Gastrocnemius medialis (tissue), 4 donors: ENCODE measurements at regions not wholly inside any gene's neighbourhood (a gene's known extent, or its start where the extent isn't known, plus 50 kb on each side); places are given as distances from the start of the nearest gene placed in this dataset.
"Not testable (repeated sequence)": the region's sequence is repeated elsewhere in the genome, so short reads cannot be mapped to it uniquely, and the experiment has no call there.

Source experiments
- ATAC-seq, 2 donors: fragments of 150-250 bp; one replicate each; pipeline ENCODE4 v1.9.1; 2016
- DNase-seq, 2 donors: peaks; one replicate each; pipeline ENCODE4 v3.0.0-alpha.2; 2019
- H3K27ac ChIP-seq, 4 donors: fragments of 200-600 bp; sonication (generic); 1 replicate in 1 of 4; 2 replicates in 3 of 4; pipeline ENCODE4 v1.5.1; 2016 to 2018; ENCODE audit warnings: mild to moderate bottlenecking in 2 of 4, moderate library complexity in 1 of 4
- H3K27me3 ChIP-seq, 3 donors: fragments of 200-600 bp; sonication (generic) in 2 of 3; 1 replicate in 1 of 3; 2 replicates in 2 of 3; pipeline versions ENCODE4 v1.5.1 to v1.6.0; 2016 to 2019; ENCODE audit warnings: mild to moderate bottlenecking in 1 of 3, moderate library complexity in 1 of 3
- H3K36me3 ChIP-seq, 2 donors: fragments of 200-600 bp; sonication (generic) in 1 of 2; one replicate each; pipeline ENCODE4 v1.5.1; 2017 to 2018
- H3K4me1 ChIP-seq, 2 donors: fragments of 200-600 bp; sonication (generic) in 1 of 2; one replicate each; pipeline ENCODE4 v1.5.1; 2016 to 2017; ENCODE audit warnings: mild to moderate bottlenecking in 2 of 2
- H3K4me3 ChIP-seq, 4 donors: fragments of 200-600 bp; sonication (generic) in 3 of 4; 1 replicate in 1 of 4; 2 replicates in 3 of 4; pipeline ENCODE4 v1.5.1; 2016 to 2019; ENCODE audit warnings: mild to moderate bottlenecking in 2 of 4
- H3K9me3 ChIP-seq, 3 donors: fragments of 200-600 bp; sonication (generic) in 2 of 3; 1 replicate in 1 of 3; 2 replicates in 2 of 3; pipeline ENCODE4 v1.5.1; 2016 to 2019
- POLR2A ChIP-seq, 2 donors: fragments of 450-650 bp; IDR thresholded peaks; one replicate each; pipeline ENCODE4 v1.6.1; 2017; ENCODE audit warnings: antibody characterized with exemption in 2 of 2, mild to moderate bottlenecking in 2 of 2, moderate library complexity in 2 of 2
- in situ Hi-C, 4 donors: fragments of 200-750 bp; cut with MboI; loops; one replicate each; pipeline versions ENCODE4 v1.15.0 to v1.8.0; 2017; ENCODE audit warnings: low sequenced_read_pairs in 4 of 4
- intact Hi-C: fragments of 100-400 bp; cut with DNase I; formaldehyde crosslinking; loops from one replicate; pipeline ENCODE4 v1.15.1; 2023; ENCODE audit warnings: low total_unique reads
- TF ChIP-seq, protein P1 (sequence below), 5 experiments: fragments of 450-650 bp in 3 of 5; fragments of 200-600 bp in 2 of 5; sonication (generic) in 2 of 5; IDR thresholded peaks in 4 of 5; conservative IDR thresholded peaks in 1 of 5; 1 replicate in 4 of 5; 2 replicates in 1 of 5; pipeline ENCODE4 v1.5.1; 2016 to 2019; ENCODE audit warnings: antibody characterized with exemption in 5 of 5, mild to moderate bottlenecking in 3 of 5, moderate library complexity in 3 of 5

DNA sequence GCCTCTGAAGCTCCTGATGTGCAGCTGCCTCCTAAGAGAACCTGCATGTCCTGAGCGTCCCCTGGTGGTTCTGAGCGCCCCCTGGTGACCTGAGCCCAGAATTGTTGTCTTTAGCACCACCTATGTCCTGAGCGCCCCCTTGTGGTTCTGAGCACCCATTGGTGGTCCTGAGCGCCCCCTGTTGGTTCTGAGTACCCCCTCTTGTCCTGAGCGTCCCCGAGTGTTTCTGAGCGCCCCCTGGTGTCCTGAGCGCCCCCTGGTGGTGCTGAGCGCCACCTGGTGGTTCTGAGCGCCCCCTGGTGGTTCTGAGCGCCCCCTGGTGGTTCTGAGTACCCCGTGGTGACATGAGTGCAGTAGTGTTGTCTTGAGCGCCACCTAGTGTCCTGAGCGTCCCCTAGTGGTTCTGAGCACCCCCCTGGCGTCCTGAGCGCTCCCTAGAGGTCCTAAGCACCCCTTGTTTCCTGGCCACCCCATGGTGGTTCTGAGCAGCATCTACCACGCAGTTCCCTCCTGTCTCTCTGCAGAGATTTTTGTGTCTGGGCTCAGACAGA, 782.5 kb downstream of the TMEM121 start:
- Histone ChIP-seq H3K4me1 (no peaks in the 10 kb centered on the region), H3K9me3 (no peaks in the 10 kb centered on the region), H3K27ac (no peak overlapping the region), H3K27me3 (no peaks in the 10 kb centered on the region), H3K36me3 (no peaks in the 10 kb centered on the region), H3K4me3 (no peak overlapping the region)
- no peak for ATAC-seq
- intact Hi-C loops: no loop called here
- TF ChIP-seq POLR2A (IDR thresholded peaks at IDR 0.05): no peak
- TF ChIP-seq, protein P1, sequence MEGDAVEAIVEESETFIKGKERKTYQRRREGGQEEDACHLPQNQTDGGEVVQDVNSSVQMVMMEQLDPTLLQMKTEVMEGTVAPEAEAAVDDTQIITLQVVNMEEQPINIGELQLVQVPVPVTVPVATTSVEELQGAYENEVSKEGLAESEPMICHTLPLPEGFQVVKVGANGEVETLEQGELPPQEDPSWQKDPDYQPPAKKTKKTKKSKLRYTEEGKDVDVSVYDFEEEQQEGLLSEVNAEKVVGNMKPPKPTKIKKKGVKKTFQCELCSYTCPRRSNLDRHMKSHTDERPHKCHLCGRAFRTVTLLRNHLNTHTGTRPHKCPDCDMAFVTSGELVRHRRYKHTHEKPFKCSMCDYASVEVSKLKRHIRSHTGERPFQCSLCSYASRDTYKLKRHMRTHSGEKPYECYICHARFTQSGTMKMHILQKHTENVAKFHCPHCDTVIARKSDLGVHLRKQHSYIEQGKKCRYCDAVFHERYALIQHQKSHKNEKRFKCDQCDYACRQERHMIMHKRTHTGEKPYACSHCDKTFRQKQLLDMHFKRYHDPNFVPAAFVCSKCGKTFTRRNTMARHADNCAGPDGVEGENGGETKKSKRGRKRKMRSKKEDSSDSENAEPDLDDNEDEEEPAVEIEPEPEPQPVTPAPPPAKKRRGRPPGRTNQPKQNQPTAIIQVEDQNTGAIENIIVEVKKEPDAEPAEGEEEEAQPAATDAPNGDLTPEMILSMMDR (IDR thresholded peaks at IDR 0.05 in 4 of 5, conservative IDR thresholded peaks at IDR 0.05 in 1 of 5): peak in 1 of 5 experiments; percentile 44
- no peak for DNase-seq
- in situ Hi-C loops: no loop called here

DNA sequence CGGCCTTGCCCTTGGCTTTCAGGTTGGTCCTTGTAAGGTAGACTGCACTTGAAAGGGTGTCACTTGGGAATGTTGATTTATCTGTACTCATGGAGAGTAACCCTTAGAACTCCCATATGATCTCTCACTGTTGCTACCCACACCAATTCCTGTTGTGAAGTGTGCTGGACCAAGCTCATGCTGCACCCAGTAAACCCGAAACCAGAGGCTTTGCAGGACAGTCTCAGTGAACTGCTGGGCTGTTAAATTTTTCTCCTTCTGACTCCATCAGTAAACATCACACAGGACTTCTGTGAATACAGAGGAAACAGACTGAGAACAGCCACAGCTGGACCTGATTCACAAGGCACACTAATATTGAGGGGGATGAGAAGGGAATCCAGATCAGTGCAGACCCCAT, 783.0 kb downstream of the TMEM121 start:
- intact Hi-C loops: no loop called here
- Histone ChIP-seq H3K27me3 (no peaks in the 10 kb centered on the region), H3K9me3 (no peaks in the 10 kb centered on the region), H3K4me3 (no peak overlapping the region), H3K36me3 (no peaks in the 10 kb centered on the region), H3K4me1 (no peaks in the 10 kb centered on the region), H3K27ac (no peak overlapping the region)
- no peak for ATAC-seq
- no peak for DNase-seq
- TF ChIP-seq POLR2A (IDR thresholded peaks at IDR 0.05): no peak
- TF ChIP-seq, protein P1 (IDR thresholded peaks at IDR 0.05 in 4 of 5, conservative IDR thresholded peaks at IDR 0.05 in 1 of 5): no peak
- in situ Hi-C loops: no loop called here

DNA sequence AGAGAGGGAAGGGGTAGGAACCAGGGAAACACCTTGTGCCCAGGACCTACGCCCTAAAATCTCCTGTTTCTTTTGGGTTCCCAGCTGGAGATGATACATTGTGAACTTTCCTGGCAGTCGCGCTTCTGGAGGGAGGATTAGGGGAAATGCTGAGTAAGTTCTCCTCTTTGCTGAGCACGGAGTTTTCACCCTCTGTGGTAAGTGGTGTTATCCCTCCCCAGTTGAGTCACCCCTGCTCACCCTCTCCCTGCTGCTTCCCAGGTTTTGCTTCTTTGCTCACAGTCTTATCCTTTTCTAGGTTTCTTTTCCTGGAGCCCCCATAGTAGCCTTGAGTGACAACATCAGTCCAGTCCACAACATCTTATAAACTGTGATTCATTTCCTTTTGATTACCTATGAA, 789.1 kb downstream of the TMEM121 start:
- H3K4me1 ChIP-seq: no peaks in the 10 kb centered on the region
- no peaks in the 10 kb centered on the region for H3K36me3 ChIP-seq
- no peak overlapping the region for H3K4me3 ChIP-seq
- H3K9me3 ChIP-seq: no peaks in the 10 kb centered on the region
- no peak for DNase-seq
- TF ChIP-seq, protein P1 (IDR thresholded peaks at IDR 0.05 in 4 of 5, conservative IDR thresholded peaks at IDR 0.05 in 1 of 5): no peak
- TF ChIP-seq POLR2A (IDR thresholded peaks at IDR 0.05): no peak
- ATAC-seq: no peak
- intact Hi-C loops: no loop called here
- no peak overlapping the region for H3K27ac ChIP-seq
- H3K27me3 ChIP-seq: no peaks in the 10 kb centered on the region
- in situ Hi-C loops: no loop called here

DNA sequence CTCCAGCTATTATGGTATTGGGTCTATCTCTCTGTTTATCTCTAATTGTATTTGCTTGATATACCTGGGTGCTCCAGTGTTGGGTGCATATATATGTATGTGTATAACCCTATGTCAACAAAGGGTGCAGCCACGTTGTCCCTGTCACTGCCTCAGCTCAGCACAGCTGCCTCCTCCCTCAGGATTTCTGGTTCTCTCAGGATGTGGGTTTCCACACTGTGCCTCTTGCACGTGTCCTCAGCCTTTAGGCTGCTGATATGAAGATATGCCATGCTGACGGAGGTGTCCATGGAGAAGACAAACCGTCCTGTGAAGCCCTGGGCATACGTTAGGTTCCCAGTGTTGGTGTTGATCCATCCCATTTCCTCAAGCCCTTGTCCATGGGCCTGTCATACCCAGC, 791.2 kb downstream of the TMEM121 start:
- ATAC-seq: no peak
- Histone ChIP-seq H3K4me1 (no peaks in the 10 kb centered on the region), H3K27ac (no peak overlapping the region), H3K4me3 (no peak overlapping the region), H3K36me3 (no peaks in the 10 kb centered on the region), H3K9me3 (no peaks in the 10 kb centered on the region), H3K27me3 (no peaks in the 10 kb centered on the region)
- TF ChIP-seq POLR2A (IDR thresholded peaks at IDR 0.05): no peak
- TF ChIP-seq, protein P1 (IDR thresholded peaks at IDR 0.05 in 4 of 5, conservative IDR thresholded peaks at IDR 0.05 in 1 of 5): no peak
- intact Hi-C loops: no loop called here
- DNase-seq: no peak
- in situ Hi-C loops: no loop called here

DNA sequence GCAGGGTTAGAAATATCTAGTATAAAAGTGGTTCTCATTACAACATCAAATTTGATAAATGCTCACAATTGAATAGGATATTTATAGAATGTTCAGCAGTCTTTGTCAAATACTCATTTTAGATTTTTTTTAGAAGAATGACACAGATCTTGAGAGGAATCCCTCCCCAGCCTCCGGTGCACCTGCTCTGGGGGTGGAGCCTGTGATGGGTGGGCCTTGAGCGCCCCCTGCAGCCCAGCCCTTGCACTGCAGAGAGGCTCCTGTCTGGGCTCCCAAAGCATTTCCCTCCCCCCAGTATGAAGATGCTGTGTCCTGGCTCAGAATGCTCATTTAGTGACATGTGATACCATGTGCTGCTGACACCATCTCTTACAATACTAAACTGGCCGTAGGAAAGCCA, 792.3 kb downstream of the TMEM121 start:
- no peaks in the 10 kb centered on the region for H3K4me1 ChIP-seq
- no peak overlapping the region for H3K4me3 ChIP-seq
- no peaks in the 10 kb centered on the region for H3K36me3 ChIP-seq
- TF ChIP-seq, protein P1 (IDR thresholded peaks at IDR 0.05 in 4 of 5, conservative IDR thresholded peaks at IDR 0.05 in 1 of 5): no peak
- DNase-seq (no peak), ATAC-seq (no peak)
- H3K27me3 ChIP-seq: no peaks in the 10 kb centered on the region
- H3K9me3 ChIP-seq: no peaks in the 10 kb centered on the region
- in situ Hi-C loops (no loop called here), intact Hi-C loops (no loop called here)
- no peak overlapping the region for H3K27ac ChIP-seq

DNA sequence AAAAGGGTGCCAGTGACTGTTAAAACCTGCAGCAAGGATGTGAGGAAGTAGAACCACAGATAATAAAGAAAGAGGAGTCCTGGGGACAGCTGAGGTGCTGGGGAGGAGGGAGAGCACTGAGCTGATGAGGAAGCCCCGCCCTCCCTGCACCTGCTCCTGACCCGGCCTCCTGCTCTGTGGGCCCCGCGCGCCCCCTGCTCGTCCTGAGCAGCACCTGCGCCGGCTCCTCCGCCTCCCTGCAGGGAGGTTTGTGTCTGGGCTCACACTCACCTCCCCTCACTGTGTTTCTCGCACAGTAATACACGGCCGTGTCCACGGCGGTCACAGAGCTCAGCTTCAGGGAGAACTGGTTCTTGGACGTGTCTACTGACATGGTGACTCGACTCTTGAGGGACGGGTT, 797.6 kb downstream of the TMEM121 start:
- ATAC-seq, H3K4me3 ChIP-seq, H3K4me1 ChIP-seq, intact Hi-C loops, H3K36me3 ChIP-seq, H3K9me3 ChIP-seq, H3K27ac ChIP-seq, DNase-seq, H3K27me3 ChIP-seq, in situ Hi-C loops: not testable (repeated sequence)
